GM19324 (cell line): ENCODE measurements at regions not wholly inside any gene's neighbourhood (a gene's known extent, or its start where the extent isn't known, plus 50 kb on each side); places are given as distances from the start of the nearest gene placed in this dataset.
A peak's percentile ranks its signal among the peaks of the same experiment; 100 is the strongest.

Experiments used
- ATAC-seq: cut with Tn5 transposase; IDR thresholded peaks from one replicate; pipeline ENCODE4 v1.9.1; 2021; ENCODE audit warnings: mild to moderate bottlenecking, moderate library complexity; ENCODE audit not compliant: unreplicated experiment, low FRiP score

GRCh38 chr10:25113191-25114035 is 61.4 kb upstream of the GPR158 start:
- peak; percentile 87 for ATAC-seq

- no peak for ATAC-seq
Observed at GRCh38 chr10:25114036-25114411, 60.8 kb upstream of the GPR158 start.

- ATAC-seq = no peak
Observed at GRCh38 chr10:25117757-25118156, 57.0 kb upstream of the GPR158 start.

GRCh38 chr10:25120188-25120587 is 54.6 kb upstream of the GPR158 start:
- ATAC-seq = no peak
